Duodenal mucosa (tissue), 2 donors: ENCODE measurements at regions not wholly inside any gene's neighbourhood (a gene's known extent, or its start where the extent isn't known, plus 50 kb on each side); places are given as distances from the start of the nearest gene placed in this dataset.

Experiments
- H3K27ac ChIP-seq: one replicate; pipeline ENCODE4 v1.7.0; 2013; ENCODE audit warnings: low read depth, low read length
- H3K27me3 ChIP-seq, 2 donors: one replicate each; pipeline ENCODE4 v1.7.0; 2013; ENCODE audit warnings: low read length in 2 of 2, control low read depth in 1 of 2; ENCODE audit not compliant: insufficient read depth in 2 of 2, control insufficient read depth in 1 of 2
- H3K36me3 ChIP-seq, 2 donors: one replicate each; pipeline ENCODE4 v1.7.0; 2013; ENCODE audit warnings: low read length in 2 of 2, control low read depth in 1 of 2; ENCODE audit not compliant: insufficient read depth in 2 of 2, control insufficient read depth in 1 of 2
- H3K4me1 ChIP-seq, 2 donors: one replicate each; pipeline ENCODE4 v1.7.0; 2013; ENCODE audit warnings: low read length in 2 of 2, control low read depth in 1 of 2; ENCODE audit not compliant: insufficient read depth in 2 of 2, control insufficient read depth in 1 of 2
- H3K4me3 ChIP-seq, 2 donors: one replicate each; pipeline ENCODE4 v1.7.0; 2013; ENCODE audit warnings: low read length in 2 of 2, low read depth in 1 of 2
- H3K9ac ChIP-seq, 2 donors: one replicate each; pipeline ENCODE4 v1.7.0; 2013; ENCODE audit warnings: low read length in 2 of 2, low read depth in 1 of 2
- H3K9me3 ChIP-seq, 2 donors: one replicate each; pipeline ENCODE4 v1.7.0; 2013; ENCODE audit warnings: low read length in 2 of 2, control low read depth in 1 of 2; ENCODE audit not compliant: control insufficient read depth in 1 of 2

GRCh38 chr10:2984682-2985081, 82.7 kb upstream of the PFKP start:
- Histone ChIP-seq H3K27me3 (no peaks in the 10 kb centered on the region), H3K9ac (no peak overlapping the region), H3K27ac (no peak overlapping the region), H3K9me3 (peaks cover 0 to 4% of the 10 kb centered on the region in 2 donors), H3K36me3 (no peaks in the 10 kb centered on the region), H3K4me1 (peaks cover 20 to 21% of the 10 kb centered on the region in 2 donors), H3K4me3 (no peak overlapping the region)

GRCh38 chr10:2982146-2982545, 85.2 kb upstream of the PFKP start:
- H3K27ac ChIP-seq, result no peak overlapping the region
- no peaks in the 10 kb centered on the region for H3K9me3 ChIP-seq
- no peaks in the 10 kb centered on the region for H3K27me3 ChIP-seq
- H3K4me3 ChIP-seq, result no peak overlapping the region
- peaks cover 20 to 21% of the 10 kb centered on the region in 2 donors for H3K4me1 ChIP-seq
- H3K36me3 ChIP-seq, result no peaks in the 10 kb centered on the region
- no peak overlapping the region for H3K9ac ChIP-seq

- Histone ChIP-seq H3K9ac (no peak overlapping the region), H3K9me3 (no peaks in the 10 kb centered on the region), H3K36me3 (no peaks in the 10 kb centered on the region), H3K4me1 (peaks cover 13 to 15% of the 10 kb centered on the region in 2 donors), H3K27me3 (no peaks in the 10 kb centered on the region), H3K4me3 (no peak overlapping the region), H3K27ac (no peak overlapping the region)
Observed at GRCh38 chr10:2981361-2981801, 86.0 kb upstream of the PFKP start.

GRCh38 chr10:2980791-2981360, 86.5 kb upstream of the PFKP start:
- no peak overlapping the region for H3K9ac ChIP-seq
- peaks cover 8 to 10% of the 10 kb centered on the region in 2 donors for H3K4me1 ChIP-seq
- no peak overlapping the region for H3K4me3 ChIP-seq
- no peaks in the 10 kb centered on the region for H3K36me3 ChIP-seq
- no peaks in the 10 kb centered on the region for H3K9me3 ChIP-seq
- H3K27ac ChIP-seq, result no peak overlapping the region
- H3K27me3 ChIP-seq, result no peaks in the 10 kb centered on the region

GRCh38 chr10:2980116-2980515, 87.2 kb upstream of the PFKP start:
- Histone ChIP-seq H3K9ac (no peak overlapping the region), H3K9me3 (no peaks in the 10 kb centered on the region), H3K27ac (no peak overlapping the region), H3K4me1 (peaks cover 2% of the 10 kb centered on the region in 2 donors), H3K27me3 (no peaks in the 10 kb centered on the region), H3K4me3 (no peak overlapping the region), H3K36me3 (no peaks in the 10 kb centered on the region)

- Histone ChIP-seq H3K27me3 (no peaks in the 10 kb centered on the region), H3K9ac (no peak overlapping the region), H3K36me3 (no peaks in the 10 kb centered on the region), H3K4me3 (no peak overlapping the region), H3K4me1 (no peaks in the 10 kb centered on the region), H3K9me3 (no peaks in the 10 kb centered on the region), H3K27ac (no peak overlapping the region)
Observed at GRCh38 chr10:2979306-2979705, 88.0 kb upstream of the PFKP start.

- H3K4me3 ChIP-seq, result no peak overlapping the region
- H3K36me3 ChIP-seq, result no peaks in the 10 kb centered on the region
- no peak overlapping the region for H3K9ac ChIP-seq
Observed at GRCh38 chr10:2978574-2979273, 88.6 kb upstream of the PFKP start.

GRCh38 chr10:2978111-2978510, 89.2 kb upstream of the PFKP start:
- no peak overlapping the region for H3K27ac ChIP-seq
- no peaks in the 10 kb centered on the region for H3K36me3 ChIP-seq
- no peak overlapping the region for H3K9ac ChIP-seq
- no peak overlapping the region for H3K4me3 ChIP-seq
- no peaks in the 10 kb centered on the region for H3K4me1 ChIP-seq
- no peaks in the 10 kb centered on the region for H3K9me3 ChIP-seq
- no peaks in the 10 kb centered on the region for H3K27me3 ChIP-seq

More at GRCh38 chr10:2978574-2979273, 88.6 kb upstream of the PFKP start:
- H3K27ac ChIP-seq, result no peak overlapping the region
- no peaks in the 10 kb centered on the region for H3K4me1 ChIP-seq
- no peaks in the 10 kb centered on the region for H3K9me3 ChIP-seq
- no peaks in the 10 kb centered on the region for H3K27me3 ChIP-seq

- no peaks in the 10 kb centered on the region for H3K36me3 ChIP-seq
- H3K9ac ChIP-seq, result no peak overlapping the region
- no peaks in the 10 kb centered on the region for H3K9me3 ChIP-seq
- no peak overlapping the region for H3K27ac ChIP-seq
- no peaks in the 10 kb centered on the region for H3K4me1 ChIP-seq
- H3K4me3 ChIP-seq, result no peak overlapping the region
- H3K27me3 ChIP-seq, result peaks cover 0 to 2% of the 10 kb centered on the region in 2 donors
Observed at GRCh38 chr10:2974503-2975207, 92.7 kb upstream of the PFKP start.

GRCh38 chr10:2974083-2974482, 93.3 kb upstream of the PFKP start:
- no peak overlapping the region for H3K27ac ChIP-seq

More at GRCh38 chr10:2974083-2974482, 93.3 kb upstream of the PFKP start:
- peaks cover 0 to 2% of the 10 kb centered on the region in 2 donors for H3K27me3 ChIP-seq
- H3K9me3 ChIP-seq, result no peaks in the 10 kb centered on the region
- no peak overlapping the region for H3K9ac ChIP-seq
- no peak overlapping the region for H3K4me3 ChIP-seq
- H3K4me1 ChIP-seq, result no peaks in the 10 kb centered on the region
- no peaks in the 10 kb centered on the region for H3K36me3 ChIP-seq
